AG09319 (cell line): ENCODE measurements at regions not wholly inside any gene's neighbourhood (a gene's known extent, or its start where the extent isn't known, plus 50 kb on each side); places are given as distances from the start of the nearest gene placed in this dataset.

Experiments used
- DNase-seq: peaks from one replicate; pipeline ENCODE4 v3.0.0-alpha.2; 2010; ENCODE audit warnings: low read depth; ENCODE audit errors: extremely low read depth
- CTCF ChIP-seq: IDR thresholded peaks from 2 replicates; pipeline ENCODE4 v1.5.1; 2011; ENCODE audit warnings: low read depth, mild to moderate bottlenecking, inconsistent platforms, low read length, moderate library complexity

- TF ChIP-seq CTCF, result no peak
- DNase-seq, result no peak
Measured at GRCh38 chrX:44723426-44723825, 120.4 kb upstream of the DUSP21 start.

- no peak for TF ChIP-seq CTCF
- no peak for DNase-seq
Measured at GRCh38 chrX:44708470-44708869, 135.4 kb upstream of the DUSP21 start.

DNA sequence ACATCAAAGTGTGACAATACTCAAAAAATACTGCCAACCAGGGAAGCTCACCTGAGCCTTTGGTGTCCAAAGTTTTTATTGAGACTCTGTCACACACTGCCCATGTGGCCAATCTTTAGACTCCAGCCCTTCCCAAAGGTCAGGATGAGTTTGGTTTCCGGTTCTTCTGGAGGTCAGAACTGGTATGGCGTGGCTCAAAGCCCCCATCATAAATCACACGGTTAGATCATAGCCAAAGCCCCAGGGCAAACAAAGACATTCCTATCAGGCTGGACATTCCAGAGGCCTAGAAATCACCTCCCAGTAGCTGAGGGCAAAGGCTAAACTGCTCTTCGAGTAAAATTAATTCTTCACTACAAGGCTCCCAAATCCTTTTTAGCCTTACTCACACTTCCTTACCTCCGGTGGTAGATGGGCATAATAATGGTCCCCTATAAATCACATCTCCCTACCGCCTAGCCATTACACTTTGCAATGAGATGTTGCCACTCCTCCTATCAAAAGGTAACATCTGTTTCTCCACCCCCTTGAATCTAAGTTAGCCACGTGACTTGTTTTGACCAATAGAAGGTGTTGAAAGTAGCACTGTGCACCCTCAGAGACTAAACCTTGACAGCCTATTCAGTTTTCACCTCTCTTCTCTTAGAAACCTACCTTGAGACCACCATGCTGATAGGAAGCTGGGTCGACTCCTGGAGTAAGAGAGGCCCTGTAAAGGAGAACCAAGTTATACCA, 137.8 kb upstream of the DUSP21 start:
- DNase-seq, result no peak

GRCh38 chrX:44698357-44698756, 145.5 kb upstream of the DUSP21 start:
- DNase-seq, result no peak

More for the DNA sequence above, 137.8 kb upstream of the DUSP21 start:
- TF ChIP-seq CTCF, result no peak

GRCh38 chrX:44693255-44693654, 150.6 kb upstream of the DUSP21 start:
- TF ChIP-seq CTCF, result no peak
- DNase-seq, result no peak

More at GRCh38 chrX:44698357-44698756, 145.5 kb upstream of the DUSP21 start:
- no peak for TF ChIP-seq CTCF

DNA sequence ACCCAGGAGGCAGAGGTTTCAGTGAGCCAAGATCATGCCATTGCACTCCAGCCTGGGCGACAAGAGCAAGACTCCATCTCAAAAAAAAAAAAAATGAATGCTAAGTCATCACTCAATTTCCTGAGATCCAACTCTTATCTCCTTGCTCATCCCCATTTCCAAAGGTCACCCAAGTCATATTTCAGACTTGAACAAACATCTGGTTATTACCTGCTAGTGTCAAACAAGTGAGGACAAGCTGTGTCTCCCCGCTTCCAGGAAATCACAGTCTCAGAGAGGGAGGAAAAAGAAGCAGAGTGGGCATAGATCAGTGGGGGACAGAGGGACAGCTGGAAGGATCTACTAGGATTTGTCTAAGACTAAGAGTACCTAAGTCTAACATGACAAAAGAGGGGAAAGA, 147.5 kb upstream of the FUNDC1 start:
- TF ChIP-seq CTCF, result no peak
- no peak for DNase-seq

GRCh38 chrX:44675362-44676024, 132.8 kb upstream of the FUNDC1 start:
- peak; percentile 78 for DNase-seq
- TF ChIP-seq CTCF, result no peak
